GM21381 (cell line): ENCODE measurements at regions not wholly inside any gene's neighbourhood (a gene's known extent, or its start where the extent isn't known, plus 50 kb on each side); places are given as distances from the start of the nearest gene placed in this dataset.
"Not testable (repeated sequence)": the region's sequence is repeated elsewhere in the genome, so short reads cannot be mapped to it uniquely, and the experiment has no call there.

Experiments used
- ATAC-seq: cut with Tn5 transposase; IDR thresholded peaks from one replicate; pipeline ENCODE4 v1.9.1; 2021; ENCODE audit warnings: mild to moderate bottlenecking, moderate library complexity; ENCODE audit not compliant: unreplicated experiment

DNA sequence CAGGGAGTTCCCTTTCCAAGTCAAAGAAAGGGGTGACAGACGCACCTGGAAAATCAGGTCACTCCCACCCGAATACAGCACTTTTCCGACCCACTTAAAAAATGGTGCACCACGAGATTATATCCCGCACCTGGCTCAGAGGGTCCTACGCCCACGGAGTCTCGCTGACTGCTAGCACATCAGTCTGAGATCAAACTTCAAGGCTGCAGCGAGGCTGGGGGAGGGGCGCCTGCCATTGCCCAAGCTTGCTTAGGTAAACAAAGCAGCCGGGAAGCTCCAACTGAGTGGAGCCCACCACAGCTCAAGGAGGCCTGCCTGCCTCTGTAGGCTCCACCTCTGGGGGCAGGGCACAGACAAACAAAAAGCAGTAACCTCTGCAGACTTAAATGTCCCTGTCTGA is 277.8 kb upstream of the ARHGAP42 start:
- ATAC-seq, result not testable (repeated sequence)

DNA sequence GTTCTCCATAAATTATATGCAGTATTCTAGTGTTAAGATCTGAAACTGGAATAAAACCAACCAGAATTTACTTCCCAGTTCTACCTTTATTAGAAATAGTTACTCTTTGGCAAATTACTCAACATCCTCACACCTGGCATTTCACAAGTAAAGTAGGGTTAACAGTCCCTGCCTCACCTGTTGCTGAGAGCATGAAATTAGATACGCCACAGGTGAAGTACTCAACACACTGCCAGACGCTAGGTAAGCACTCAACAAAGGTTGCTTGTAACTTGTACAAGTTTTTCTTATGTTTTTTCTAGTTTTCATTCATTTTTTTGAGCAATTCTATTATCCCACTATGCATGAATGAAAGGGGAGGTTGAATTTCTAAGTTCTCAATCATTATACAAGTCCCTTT is 267.6 kb upstream of the ARHGAP42 start:
- ATAC-seq, result no peak

DNA sequence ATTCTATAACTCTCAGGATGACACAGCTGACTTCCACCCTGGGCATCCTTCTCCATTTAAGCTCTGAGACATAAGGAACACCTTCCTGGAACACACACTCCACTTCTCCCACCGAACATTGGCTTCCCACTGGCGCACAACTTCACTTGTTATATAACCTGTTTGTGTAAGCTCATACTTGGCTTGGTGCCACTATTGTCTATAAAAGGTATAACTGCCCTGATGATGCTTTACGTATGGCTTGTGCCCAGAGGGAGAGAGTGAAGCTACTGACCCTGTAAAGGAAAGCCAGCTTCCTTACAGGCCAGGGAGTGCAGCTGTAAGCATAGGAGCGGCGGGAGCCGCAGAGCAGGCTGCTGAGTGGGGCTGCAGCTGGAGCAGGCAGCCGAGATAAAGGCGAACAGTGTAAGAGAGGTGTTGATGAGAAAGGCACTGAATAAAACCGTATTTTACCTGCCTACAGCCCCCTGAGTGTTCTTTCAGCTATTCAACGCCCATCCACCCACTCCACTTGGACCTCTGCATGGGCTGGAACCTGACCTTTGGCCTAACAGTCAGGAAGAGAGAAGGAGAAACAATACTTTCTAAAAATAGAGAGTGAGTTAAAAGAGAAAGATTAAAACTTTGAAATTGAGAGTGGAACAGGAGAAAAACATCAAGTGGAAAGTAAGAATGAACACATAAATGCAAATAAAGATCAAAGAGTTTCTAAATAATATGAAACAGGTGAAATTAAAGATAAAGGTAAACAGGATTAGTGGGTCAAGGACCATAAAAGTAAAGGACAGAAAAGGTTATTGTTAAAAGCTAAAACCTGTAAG is 252.1 kb upstream of the ARHGAP42 start:
- no peak for ATAC-seq

DNA sequence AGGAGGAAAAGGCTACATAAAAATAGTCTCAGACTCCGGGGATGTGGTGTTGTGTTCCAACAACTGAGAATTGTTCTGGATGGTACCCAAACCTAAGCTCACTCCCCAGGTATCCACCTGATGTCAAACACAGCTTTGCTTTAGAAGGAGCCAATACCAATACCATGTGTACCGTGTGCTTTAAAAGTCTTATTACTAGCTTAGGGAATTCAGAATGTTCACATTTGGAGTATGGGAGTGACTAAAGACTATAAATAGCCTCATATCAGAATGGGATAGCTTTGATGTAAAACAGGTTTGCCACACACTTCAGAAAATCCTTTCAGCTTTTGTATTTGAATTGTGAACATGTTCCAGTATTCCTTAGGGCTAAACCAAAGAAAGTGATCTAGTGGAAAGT is 248.7 kb upstream of the ARHGAP42 start:
- ATAC-seq, result no peak

GRCh38 chr11:100441086-100441485 is 246.0 kb upstream of the ARHGAP42 start:
- no peak for ATAC-seq

- no peak for ATAC-seq
These were observed 245.1 kb upstream of the ARHGAP42 start for GRCh38 chr11:100442017-100442416.

GRCh38 chr11:100445231-100445735 is 241.8 kb upstream of the ARHGAP42 start:
- no peak for ATAC-seq

- ATAC-seq, result not testable (repeated sequence)
These were observed 235.2 kb upstream of the ARHGAP42 start for GRCh38 chr11:100451801-100452460.

DNA sequence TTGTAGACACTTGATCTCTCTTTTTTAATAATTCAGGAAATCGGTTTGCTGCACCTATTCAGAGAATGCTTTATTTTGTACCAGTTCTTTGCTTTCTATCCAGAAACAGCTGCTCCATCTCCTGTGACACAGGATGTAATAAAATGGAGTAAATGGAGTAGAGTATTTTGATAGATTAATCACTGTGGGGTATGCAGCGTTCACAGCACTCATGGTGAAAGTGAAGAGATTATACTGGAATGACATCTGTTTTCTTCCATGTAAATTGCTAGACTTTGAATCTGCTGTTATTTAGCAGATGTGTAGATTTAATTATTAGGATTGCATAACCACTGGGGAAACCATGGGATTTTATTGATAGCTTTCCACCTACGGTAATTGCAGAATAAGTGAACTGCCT is 227.3 kb upstream of the ARHGAP42 start:
- no peak for ATAC-seq

- ATAC-seq, result no peak
These were observed 226.7 kb upstream of the ARHGAP42 start for GRCh38 chr11:100460426-100460825.

GRCh38 chr11:100467821-100468508 is 219.1 kb upstream of the ARHGAP42 start:
- no peak for ATAC-seq

DNA sequence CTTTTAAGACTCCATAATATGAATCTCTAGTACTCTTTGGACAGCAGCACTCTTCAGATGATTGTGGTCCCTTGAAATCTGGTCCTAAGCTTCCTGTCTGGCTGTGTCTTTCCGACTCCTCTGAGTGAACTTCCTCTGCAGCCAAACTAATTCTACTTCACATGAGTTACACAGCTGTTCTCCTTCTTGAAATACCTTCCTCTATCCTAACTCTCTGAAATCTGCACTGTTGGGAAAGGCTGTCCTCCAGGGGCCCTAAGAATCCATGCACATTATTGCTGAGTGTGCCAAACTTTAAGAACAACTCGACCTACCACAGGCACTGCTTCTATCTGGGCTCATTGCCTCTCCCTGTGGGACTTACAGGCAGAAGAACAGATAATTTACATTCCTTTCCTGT is 217.3 kb upstream of the ARHGAP42 start:
- no peak for ATAC-seq

- no peak for ATAC-seq
These were observed 214.2 kb upstream of the ARHGAP42 start for GRCh38 chr11:100472727-100473389.

- no peak for ATAC-seq
These were observed 213.7 kb upstream of the ARHGAP42 start for GRCh38 chr11:100473390-100473740.

- ATAC-seq, result no peak
These were observed 202.1 kb upstream of the ARHGAP42 start for GRCh38 chr11:100484948-100485347.

DNA sequence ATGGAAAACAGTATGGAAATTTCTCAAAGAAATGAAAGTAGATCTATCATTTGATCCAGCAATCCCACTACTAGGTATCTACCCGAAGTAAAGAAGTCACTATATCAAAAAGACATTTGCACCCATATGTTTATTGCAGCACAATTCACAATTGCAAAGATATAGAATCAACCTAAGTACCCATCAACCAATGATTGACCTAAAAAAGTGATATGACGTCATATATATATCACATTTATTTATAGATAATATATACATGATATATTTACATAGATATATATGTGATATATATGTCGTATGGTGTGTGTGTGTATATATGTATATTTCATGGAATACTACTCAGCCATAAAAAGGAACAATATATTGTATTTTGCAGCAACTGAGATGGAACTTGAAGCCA is 188.3 kb upstream of the ARHGAP42 start:
- ATAC-seq, result no peak

DNA sequence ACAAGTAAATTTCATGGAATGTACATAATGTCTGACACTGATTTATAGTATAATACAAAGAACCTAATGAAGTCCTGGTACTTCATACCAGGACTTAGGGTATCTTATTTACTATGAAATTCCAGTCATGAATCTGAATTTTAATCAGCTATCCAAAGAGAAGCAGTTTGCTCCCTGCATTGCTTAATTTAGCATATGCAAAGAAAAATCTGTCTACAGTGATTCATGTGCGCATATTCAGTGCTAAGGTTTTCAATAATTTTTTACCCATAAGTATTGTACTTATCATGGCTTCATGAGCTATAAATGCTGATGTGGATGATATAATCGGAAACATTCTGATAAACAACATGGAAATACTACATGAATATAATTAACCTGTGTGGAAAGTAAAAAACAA is 185.6 kb upstream of the ARHGAP42 start:
- ATAC-seq, result no peak

GRCh38 chr11:100512475-100512874 is 174.6 kb upstream of the ARHGAP42 start:
- no peak for ATAC-seq

DNA sequence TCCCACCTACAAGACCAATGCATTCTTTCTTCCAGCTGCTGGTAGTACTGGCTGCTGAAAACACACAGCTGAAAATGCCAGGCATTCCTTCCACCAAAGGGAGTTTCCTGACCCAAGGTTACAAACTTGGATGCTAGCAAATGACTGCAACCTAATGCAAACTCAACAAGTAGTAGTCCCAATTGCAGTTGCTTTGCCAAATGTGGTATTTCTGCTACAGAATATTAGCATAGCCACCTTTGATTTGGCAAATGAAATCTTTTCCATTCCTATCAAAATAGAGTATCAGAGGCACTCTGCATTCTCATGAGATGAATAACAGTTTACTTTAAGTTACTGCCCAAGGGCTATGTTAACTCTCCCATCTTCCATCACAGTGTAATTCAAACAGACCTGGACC is 172.0 kb upstream of the ARHGAP42 start:
- ATAC-seq, result no peak

GRCh38 chr11:100525197-100525596 is 161.9 kb upstream of the ARHGAP42 start:
- ATAC-seq, result no peak

DNA sequence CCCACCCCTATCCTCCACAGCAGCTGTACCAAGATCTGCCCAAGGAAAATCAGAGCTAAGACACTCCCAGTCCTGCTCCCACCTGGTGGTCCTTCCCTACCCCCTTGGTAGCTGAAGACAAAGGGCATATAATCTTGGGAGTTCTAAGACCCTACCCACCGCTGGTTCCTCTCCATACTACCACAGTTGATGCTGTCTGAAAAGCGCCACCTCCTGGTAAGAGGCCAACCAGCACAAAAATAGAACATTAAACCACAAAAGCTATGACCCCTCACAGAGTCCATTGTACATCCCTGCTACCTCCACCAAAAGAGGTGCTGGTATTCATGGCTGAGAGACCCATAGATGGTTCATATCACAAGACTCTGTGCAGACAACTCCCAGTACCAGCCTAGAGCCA is 161.5 kb upstream of the ARHGAP42 start:
- ATAC-seq, result no peak
